ENCODE measurements at regions not wholly inside any gene's neighbourhood (a gene's known extent, or its start where the extent isn't known, plus 50 kb on each side); places are given as distances from the start of the nearest gene placed in this dataset.
"Not testable (repeated sequence)": the region's sequence is repeated elsewhere in the genome, so short reads cannot be mapped to it uniquely, and the experiment has no call there.

- Histone ChIP-seq H3K9me3 (ENCODE audit: severe bottlenecking) (no peaks in the 10 kb centered on the region), H3K4me3 (ENCODE audit: severe bottlenecking) (no peak overlapping the region), H3K27ac (ENCODE audit: poor library complexity, severe bottlenecking) (no peak overlapping the region), H3K27me3 (ENCODE audit: insufficient read depth, poor library complexity, severe bottlenecking) (no peaks in the 10 kb centered on the region), H3K36me3 (ENCODE audit: low read depth) (no peaks in the 10 kb centered on the region), H3K4me1 (ENCODE audit: insufficient read depth, poor library complexity, severe bottlenecking) (no peaks in the 10 kb centered on the region)
- DNase-seq (ENCODE audit: low spot score) (no peak), ATAC-seq (ENCODE audit: low read depth) (no peak)
- TF ChIP-seq CTCF (IDR thresholded peaks at IDR 0.05; ENCODE audit: poor library complexity, severe bottlenecking): no peak
These were observed 244.2 kb upstream of the CDH11 start for GRCh38 chr16:65365732-65366715.

GRCh38 chr16:65356721-65357120, 234.9 kb upstream of the CDH11 start:
- not testable (repeated sequence) for H3K27me3 ChIP-seq (ENCODE audit: insufficient read depth, poor library complexity, severe bottlenecking); ATAC-seq (ENCODE audit: low read depth); DNase-seq (ENCODE audit: low spot score); H3K4me3 ChIP-seq (ENCODE audit: severe bottlenecking); H3K4me1 ChIP-seq (ENCODE audit: insufficient read depth, poor library complexity, severe bottlenecking); H3K27ac ChIP-seq (ENCODE audit: poor library complexity, severe bottlenecking); H3K9me3 ChIP-seq (ENCODE audit: severe bottlenecking); H3K36me3 ChIP-seq (ENCODE audit: low read depth)

GRCh38 chr16:65355706-65356105, 233.8 kb upstream of the CDH11 start:
- Histone ChIP-seq H3K27me3 (ENCODE audit: insufficient read depth, poor library complexity, severe bottlenecking) (no peaks in the 10 kb centered on the region), H3K9me3 (ENCODE audit: severe bottlenecking) (no peaks in the 10 kb centered on the region), H3K27ac (ENCODE audit: poor library complexity, severe bottlenecking) (no peak overlapping the region), H3K4me3 (ENCODE audit: severe bottlenecking) (no peak overlapping the region), H3K4me1 (ENCODE audit: insufficient read depth, poor library complexity, severe bottlenecking) (no peaks in the 10 kb centered on the region), H3K36me3 (ENCODE audit: low read depth) (no peaks in the 10 kb centered on the region)
- no peak for TF ChIP-seq CTCF (IDR thresholded peaks at IDR 0.05; ENCODE audit: poor library complexity, severe bottlenecking)
- ATAC-seq (ENCODE audit: low read depth): no peak
- no peak for DNase-seq (ENCODE audit: low spot score)

- Histone ChIP-seq H3K4me3 (ENCODE audit: severe bottlenecking) (no peak overlapping the region), H3K9me3 (ENCODE audit: severe bottlenecking) (no peaks in the 10 kb centered on the region), H3K27ac (ENCODE audit: poor library complexity, severe bottlenecking) (no peak overlapping the region), H3K36me3 (ENCODE audit: low read depth) (no peaks in the 10 kb centered on the region), H3K27me3 (ENCODE audit: insufficient read depth, poor library complexity, severe bottlenecking) (no peaks in the 10 kb centered on the region), H3K4me1 (ENCODE audit: insufficient read depth, poor library complexity, severe bottlenecking) (no peaks in the 10 kb centered on the region)
- TF ChIP-seq CTCF (IDR thresholded peaks at IDR 0.05; ENCODE audit: poor library complexity, severe bottlenecking): no peak
- no peak for DNase-seq (ENCODE audit: low spot score)
- no peak for ATAC-seq (ENCODE audit: low read depth)
These were observed 231.3 kb upstream of the CDH11 start for GRCh38 chr16:65353183-65353582.

- Histone ChIP-seq H3K27ac (ENCODE audit: poor library complexity, severe bottlenecking) (no peak overlapping the region), H3K4me3 (ENCODE audit: severe bottlenecking) (no peak overlapping the region), H3K27me3 (ENCODE audit: insufficient read depth, poor library complexity, severe bottlenecking) (no peaks in the 10 kb centered on the region), H3K4me1 (ENCODE audit: insufficient read depth, poor library complexity, severe bottlenecking) (no peaks in the 10 kb centered on the region), H3K36me3 (ENCODE audit: low read depth) (no peaks in the 10 kb centered on the region), H3K9me3 (ENCODE audit: severe bottlenecking) (no peaks in the 10 kb centered on the region)
- DNase-seq (ENCODE audit: low spot score) (no peak), ATAC-seq (ENCODE audit: low read depth) (no peak)
- no peak for TF ChIP-seq CTCF (IDR thresholded peaks at IDR 0.05; ENCODE audit: poor library complexity, severe bottlenecking)
These were observed 227.8 kb upstream of the CDH11 start for GRCh38 chr16:65349626-65350025.
